GM13977 (cell line): ENCODE measurements at regions not wholly inside any gene's neighbourhood (a gene's known extent, or its start where the extent isn't known, plus 50 kb on each side); places are given as distances from the start of the nearest gene placed in this dataset.

Source experiments
- DNase-seq: peaks from one replicate; pipeline ENCODE4 v3.0.0; 2012; ENCODE audit warnings: low spot score
- CTCF ChIP-seq: IDR thresholded peaks from 2 replicates; pipeline ENCODE4 v1.5.1; 2012; ENCODE audit warnings: mild to moderate bottlenecking, control low read depth; ENCODE audit not compliant: insufficient read depth; ENCODE audit errors: extremely low read depth, missing control alignments
- in situ Hi-C: fragments of 300-500 bp; cut with MboI; formaldehyde crosslinking; loops from one replicate; pipeline ENCODE4 v1.12.0; 2022; ENCODE audit warnings: low sequenced_read_pairs, low pct_unique_long_range_greater_than_20kb, mixed read lengths, inconsistent platforms; ENCODE audit not compliant: unreplicated experiment

GRCh38 chr9:135239100-135239768 lies 151.8 kb downstream of the OLFM1 start:
- TF ChIP-seq CTCF, result no peak
- no peak for DNase-seq
- in situ Hi-C loops, result no loop called here

- DNase-seq, result no peak
- in situ Hi-C loops, result no loop called here
- TF ChIP-seq CTCF, result no peak
Observed at GRCh38 chr9:135239769-135240141, 152.3 kb downstream of the OLFM1 start.

- DNase-seq, result no peak
- TF ChIP-seq CTCF, result no peak
- in situ Hi-C loops, result no loop called here
Observed at GRCh38 chr9:135240222-135240621, 152.8 kb downstream of the OLFM1 start.

- in situ Hi-C loops, result no loop called here
- no peak for TF ChIP-seq CTCF
Observed at GRCh38 chr9:135240871-135241311, 153.4 kb downstream of the OLFM1 start.

GRCh38 chr9:135241381-135242048 lies 154.0 kb downstream of the OLFM1 start:
- TF ChIP-seq CTCF, result no peak
- no peak for DNase-seq
- in situ Hi-C loops, result no loop called here

More at GRCh38 chr9:135240871-135241311, 153.4 kb downstream of the OLFM1 start:
- DNase-seq, result no peak

- in situ Hi-C loops, result no loop called here
- DNase-seq, result no peak
- TF ChIP-seq CTCF, result no peak
Observed at GRCh38 chr9:135242049-135242396, 154.6 kb downstream of the OLFM1 start.
